Umbilical cord (tissue), 1 donor: ENCODE measurements at regions not wholly inside any gene's neighbourhood (a gene's known extent, or its start where the extent isn't known, plus 50 kb on each side); places are given as distances from the start of the nearest gene placed in this dataset.

Experiments
- DNase-seq: peaks from one replicate; pipeline ENCODE4 v3.0.0-alpha.2; 2015; ENCODE audit warnings: low spot score

GRCh38 chr5:96340357-96340756 is 92.7 kb downstream of the PCSK1 start:
- DNase-seq: no peak

GRCh38 chr5:96339862-96340261 is 93.2 kb downstream of the PCSK1 start:
- DNase-seq: no peak

- DNase-seq: peak; percentile 46
Measured at GRCh38 chr5:96338624-96339415, 94.2 kb downstream of the PCSK1 start.

- no peak for DNase-seq
Measured at GRCh38 chr5:96338091-96338490, 95.0 kb downstream of the PCSK1 start.

- no peak for DNase-seq
Measured at GRCh38 chr5:96337048-96337781, 95.8 kb downstream of the PCSK1 start.

- DNase-seq: peak; percentile 93
Measured at GRCh38 chr5:96336351-96336985, 96.6 kb downstream of the PCSK1 start.

- DNase-seq: no peak
Measured at GRCh38 chr5:96335873-96336272, 97.2 kb downstream of the PCSK1 start.

GRCh38 chr5:96333391-96333790 is 99.7 kb downstream of the PCSK1 start:
- DNase-seq: no peak

- no peak for DNase-seq
Measured at GRCh38 chr5:96332535-96333366, 100.3 kb downstream of the PCSK1 start.

GRCh38 chr5:96331681-96332361 is 101.2 kb downstream of the PCSK1 start:
- DNase-seq: no peak

- DNase-seq: no peak
Measured at GRCh38 chr5:96331210-96331609, 101.8 kb downstream of the PCSK1 start.

- no peak for DNase-seq
Measured at GRCh38 chr5:96330530-96331140, 102.4 kb downstream of the PCSK1 start.

GRCh38 chr5:96329886-96330529 is 103.0 kb downstream of the PCSK1 start:
- no peak for DNase-seq

- no peak for DNase-seq
Measured at GRCh38 chr5:96329289-96329688, 103.8 kb downstream of the PCSK1 start.

- no peak for DNase-seq
Measured at GRCh38 chr5:96327722-96328121, 105.3 kb downstream of the PCSK1 start.

- no peak for DNase-seq
Measured at GRCh38 chr5:96326902-96327301, 106.1 kb downstream of the PCSK1 start.

GRCh38 chr5:96324708-96325107 is 108.3 kb downstream of the PCSK1 start:
- DNase-seq: no peak

- DNase-seq: no peak
Measured at GRCh38 chr5:96322865-96323264, 110.2 kb downstream of the PCSK1 start.

- DNase-seq: no peak
Measured at GRCh38 chr5:96322217-96322616, 110.8 kb downstream of the PCSK1 start.

- no peak for DNase-seq
Measured at GRCh38 chr5:96321345-96321744, 111.7 kb downstream of the PCSK1 start.
